ENCODE measurements at regions not wholly inside any gene's neighbourhood (a gene's known extent, or its start where the extent isn't known, plus 50 kb on each side); places are given as distances from the start of the nearest gene placed in this dataset.

- no peak for DNase-seq (ENCODE audit: low read depth)
- H3K36me3 ChIP-seq (ENCODE audit: control insufficient read depth, insufficient read depth, low read length): no peaks in the 10 kb centered on the region
- no peak for TF ChIP-seq CTCF (IDR thresholded peaks at IDR 0.05; ENCODE audit: insufficient read depth, low read length, poor library complexity, severe bottlenecking)
- no peak overlapping the region for H3K4me3 ChIP-seq (ENCODE audit: low read depth, low read length)
- no peaks in the 10 kb centered on the region for H3K27me3 ChIP-seq (ENCODE audit: control insufficient read depth, insufficient read depth, low read length)
Observed at GRCh38 chr4:27742816-27743215, 882.2 kb downstream of the STIM2 start.

GRCh38 chr4:27759611-27760575 lies 899.3 kb downstream of the STIM2 start:
- Histone ChIP-seq H3K36me3 (ENCODE audit: control insufficient read depth, insufficient read depth, low read length) (no peaks in the 10 kb centered on the region), H3K27me3 (ENCODE audit: control insufficient read depth, insufficient read depth, low read length) (no peaks in the 10 kb centered on the region), H3K4me3 (ENCODE audit: low read depth, low read length) (no peak overlapping the region)
- no peak for TF ChIP-seq CTCF (IDR thresholded peaks at IDR 0.05; ENCODE audit: insufficient read depth, low read length, poor library complexity, severe bottlenecking)
- DNase-seq (ENCODE audit: low read depth): no peak

- H3K4me3 ChIP-seq (ENCODE audit: low read depth, low read length): no peak overlapping the region
- H3K27me3 ChIP-seq (ENCODE audit: control insufficient read depth, insufficient read depth, low read length): no peaks in the 10 kb centered on the region
- no peaks in the 10 kb centered on the region for H3K36me3 ChIP-seq (ENCODE audit: control insufficient read depth, insufficient read depth, low read length)
- TF ChIP-seq CTCF (IDR thresholded peaks at IDR 0.05; ENCODE audit: insufficient read depth, low read length, poor library complexity, severe bottlenecking): no peak
- DNase-seq (ENCODE audit: low read depth): no peak
Observed at GRCh38 chr4:27763830-27764525, 903.3 kb downstream of the STIM2 start.

- no peak overlapping the region for H3K4me3 ChIP-seq (ENCODE audit: low read depth, low read length)
- H3K36me3 ChIP-seq (ENCODE audit: control insufficient read depth, insufficient read depth, low read length): no peaks in the 10 kb centered on the region
- TF ChIP-seq CTCF (IDR thresholded peaks at IDR 0.05; ENCODE audit: insufficient read depth, low read length, poor library complexity, severe bottlenecking): no peak
- H3K27me3 ChIP-seq (ENCODE audit: control insufficient read depth, insufficient read depth, low read length): no peaks in the 10 kb centered on the region
- no peak for DNase-seq (ENCODE audit: low read depth)
Observed at GRCh38 chr4:27764526-27764837, 903.8 kb downstream of the STIM2 start.

GRCh38 chr4:27770895-27771294 lies 910.3 kb downstream of the STIM2 start:
- no peak for DNase-seq (ENCODE audit: low read depth)
- no peak for TF ChIP-seq CTCF (IDR thresholded peaks at IDR 0.05; ENCODE audit: insufficient read depth, low read length, poor library complexity, severe bottlenecking)
- H3K36me3 ChIP-seq (ENCODE audit: control insufficient read depth, insufficient read depth, low read length): no peaks in the 10 kb centered on the region
- H3K4me3 ChIP-seq (ENCODE audit: low read depth, low read length): no peak overlapping the region
- H3K27me3 ChIP-seq (ENCODE audit: control insufficient read depth, insufficient read depth, low read length): no peaks in the 10 kb centered on the region
